ENCODE measurements at regions not wholly inside any gene's neighbourhood (a gene's known extent, or its start where the extent isn't known, plus 50 kb on each side); places are given as distances from the start of the nearest gene placed in this dataset.

DNA sequence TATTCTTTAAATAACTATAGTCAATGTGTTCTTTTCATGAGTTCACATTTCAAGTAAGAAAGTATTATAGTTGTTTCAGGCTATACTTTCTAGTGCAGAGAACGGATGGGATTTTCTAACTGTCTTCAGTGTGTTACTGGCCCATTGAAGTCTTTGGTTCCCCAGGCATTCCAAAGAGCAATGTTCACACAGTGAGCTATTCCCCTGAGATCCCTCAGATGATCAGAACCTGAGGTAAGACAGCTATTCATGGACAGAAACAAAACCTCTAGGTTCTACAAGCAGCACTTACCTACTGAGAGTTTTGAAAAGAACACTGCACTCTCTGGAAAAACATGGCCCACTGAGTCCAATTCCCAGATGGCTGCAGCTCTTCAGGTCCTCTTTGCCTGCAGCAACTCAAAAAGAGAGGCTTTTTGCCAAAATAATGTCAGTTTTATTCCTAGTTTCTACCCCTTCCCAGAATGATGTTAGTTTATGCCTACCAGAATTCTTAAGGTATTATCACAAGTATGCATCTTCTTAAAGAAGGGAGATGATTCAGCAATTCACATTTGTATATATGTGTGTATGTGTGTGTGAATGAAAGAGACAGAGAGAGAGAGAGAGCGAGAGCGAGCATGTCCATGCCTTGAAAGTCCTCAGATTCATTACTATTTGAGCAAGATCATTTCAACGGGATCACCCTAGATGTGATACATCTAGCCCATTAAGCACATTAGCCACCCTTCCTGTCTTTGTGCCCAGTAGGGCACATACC, 146.1 kb downstream of the PDHA2 start:
- no peak overlapping the region for H3K4me2 ChIP-seq (ENCODE audit: control insufficient read depth, insufficient read depth)
- no peaks in the 10 kb centered on the region; the same call in 2 of the 3 replicates for H3K9me3 ChIP-seq (replicated peaks; ENCODE audit: control insufficient read depth, insufficient read depth, low read length)
- no peak overlapping the region for H3K9ac ChIP-seq (ENCODE audit: control insufficient read depth, insufficient read depth, low read length)
- CTCF ChIA-PET: interaction anchor here (0.9 kb wide), 1 partner anchor 475 kb away, joined by 3 read pairs; no protein-coding TSS in a partner anchor
- no peak for ATAC-seq
- intact Hi-C loops (cut with micrococcal nuclease; ENCODE audit: unreplicated experiment) (no loop called here), in situ Hi-C loops (cut with MboI) (no loop called here)
- no peaks in the 10 kb centered on the region for H4K20me1 ChIP-seq (ENCODE audit: control insufficient read depth, insufficient read depth)
- H3K79me2 ChIP-seq (ENCODE audit: control insufficient read depth, insufficient read depth, low read length): no peaks in the 10 kb centered on the region
- TF ChIP-seq EGR1 (IDR thresholded peaks at IDR 0.05; ENCODE audit: borderline replicate concordance in 1 of 2, low read depth in 2 of 2, low read length in 2 of 2) (no peak), MTA3 (IDR thresholded peaks at IDR 0.05; ENCODE audit: borderline replicate concordance, low read length) (no peak), NR2C2 (IDR thresholded peaks at IDR 0.05; ENCODE audit: borderline replicate concordance, control insufficient read depth, insufficient read length, low read depth) (no peak), NFYA (IDR thresholded peaks at IDR 0.05; ENCODE audit: borderline replicate concordance, low read depth, low read length) (no peak)
- TF ChIP-seq, protein P1, sequence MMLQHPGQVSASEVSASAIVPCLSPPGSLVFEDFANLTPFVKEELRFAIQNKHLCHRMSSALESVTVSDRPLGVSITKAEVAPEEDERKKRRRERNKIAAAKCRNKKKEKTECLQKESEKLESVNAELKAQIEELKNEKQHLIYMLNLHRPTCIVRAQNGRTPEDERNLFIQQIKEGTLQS (IDR thresholded peaks at IDR 0.05; ENCODE audit: borderline replicate concordance, extremely low read depth, low read depth, low read length): no peak
- no peak for DNase-seq (ENCODE audit: low read depth, low spot score)
- H3K36me3 ChIP-seq (ENCODE audit: control insufficient read depth in 2 of 2, insufficient read depth in 2 of 2, low read length in 1 of 2): no peaks in the 10 kb centered on the region
- no peak for FAIRE-seq
- RAD21 ChIA-PET (ENCODE audit: unreplicated experiment): no interaction called here
- BruUV-seq (replicated peaks): no TSS peak
- WGBS (ENCODE audit: insufficient coverage, insufficient replicate concordance, low lambda C conversion rate, missing lambda C conversion rate): 43% methylated on average over 4 of the region's 4 CpGs
- no peak overlapping the region for H3K27ac ChIP-seq (ENCODE audit: control insufficient read depth, insufficient read depth)
- H3K27me3 ChIP-seq (replicated peaks in 1 of 2; ENCODE audit: control insufficient read depth in 2 of 2, insufficient read depth in 2 of 2, low read length in 1 of 2): no peaks in the 10 kb centered on the region
- POLR2A ChIA-PET: no interaction called here
- SMC1A ChIA-PET (ENCODE audit: uncharacterized antibody, unreplicated experiment): interaction anchor here (1.8 kb wide), 1 partner anchor 13 kb away, joined by 3 read pairs; no protein-coding TSS in a partner anchor
- H2AFZ ChIP-seq (ENCODE audit: control insufficient read depth, low read depth, low read length): no peak overlapping the region
- H3K4me3 ChIP-seq: no peak overlapping the region
- H3K4me1 ChIP-seq (ENCODE audit: control insufficient read depth, insufficient read depth, low read length): no peaks in the 10 kb centered on the region

DNA sequence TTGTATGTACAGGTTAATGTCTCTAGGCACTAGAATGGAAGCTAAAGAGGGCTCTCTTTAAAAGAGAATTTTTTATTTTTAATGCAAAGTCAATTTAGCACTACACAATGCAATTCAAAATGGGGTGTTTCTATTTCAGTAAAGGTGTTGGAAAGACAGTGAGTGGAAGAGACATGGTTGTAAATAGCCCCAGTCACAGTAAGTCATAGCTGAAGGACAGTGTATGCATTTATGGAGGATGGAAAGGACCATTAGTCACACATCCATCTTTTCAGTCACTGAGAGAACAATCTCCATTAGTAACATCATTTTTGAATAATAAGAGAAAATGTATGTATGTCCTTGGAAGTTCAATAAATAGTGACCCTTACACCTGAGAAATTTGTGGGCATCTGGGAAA, 148.0 kb downstream of the PDHA2 start:
- DNase-seq (ENCODE audit: low read depth, low spot score): no peak
- intact Hi-C loops (cut with micrococcal nuclease; ENCODE audit: unreplicated experiment) (no loop called here), in situ Hi-C loops (cut with MboI) (no loop called here)
- POLR2A ChIA-PET: no interaction called here
- Histone ChIP-seq H3K36me3 (ENCODE audit: control insufficient read depth in 2 of 2, insufficient read depth in 2 of 2, low read length in 1 of 2) (no peaks in the 10 kb centered on the region), H3K27ac (ENCODE audit: control insufficient read depth, insufficient read depth) (no peak overlapping the region), H2AFZ (ENCODE audit: control insufficient read depth, low read depth, low read length) (no peak overlapping the region), H3K4me3 (no peak overlapping the region), H3K9me3 (replicated peaks; ENCODE audit: control insufficient read depth, insufficient read depth, low read length) (no peaks in the 10 kb centered on the region), H3K9ac (ENCODE audit: control insufficient read depth, insufficient read depth, low read length) (no peak overlapping the region), H3K27me3 (replicated peaks in 1 of 2; ENCODE audit: control insufficient read depth in 2 of 2, insufficient read depth in 2 of 2, low read length in 1 of 2) (no peaks in the 10 kb centered on the region), H3K4me1 (ENCODE audit: control insufficient read depth, insufficient read depth, low read length) (no peaks in the 10 kb centered on the region), H4K20me1 (ENCODE audit: control insufficient read depth, insufficient read depth) (no peaks in the 10 kb centered on the region), H3K4me2 (ENCODE audit: control insufficient read depth, insufficient read depth) (no peak overlapping the region), H3K79me2 (ENCODE audit: control insufficient read depth, insufficient read depth, low read length) (no peaks in the 10 kb centered on the region)
- RAD21 ChIA-PET (ENCODE audit: unreplicated experiment): no interaction called here
- no TSS peak for BruUV-seq (replicated peaks)
- CTCF ChIA-PET: no interaction called here
- FAIRE-seq: no peak
- SMC1A ChIA-PET (ENCODE audit: uncharacterized antibody, unreplicated experiment): no interaction called here
- ATAC-seq: no peak
- TF ChIP-seq USF1 (IDR thresholded peaks at IDR 0.05; ENCODE audit: borderline replicate concordance, extremely low read length, insufficient read depth, low read depth, low read length): no peak

Data from GM12878 (cell line).